SH-SY5Y (cell line): ENCODE measurements at regions not wholly inside any gene's neighbourhood (a gene's known extent, or its start where the extent isn't known, plus 50 kb on each side); places are given as distances from the start of the nearest gene placed in this dataset.

ENCODE experiments used
- GATA2 ChIP-seq: IDR thresholded peaks from 2 replicates; pipeline ENCODE4 v1.6.1; 2011; ENCODE audit warnings: mild to moderate bottlenecking, low read depth, low read length
- GATA3 ChIP-seq: IDR thresholded peaks from 2 replicates; pipeline ENCODE4 v1.6.1; 2011; ENCODE audit warnings: low read depth, mild to moderate bottlenecking, low read length, moderate library complexity

DNA sequence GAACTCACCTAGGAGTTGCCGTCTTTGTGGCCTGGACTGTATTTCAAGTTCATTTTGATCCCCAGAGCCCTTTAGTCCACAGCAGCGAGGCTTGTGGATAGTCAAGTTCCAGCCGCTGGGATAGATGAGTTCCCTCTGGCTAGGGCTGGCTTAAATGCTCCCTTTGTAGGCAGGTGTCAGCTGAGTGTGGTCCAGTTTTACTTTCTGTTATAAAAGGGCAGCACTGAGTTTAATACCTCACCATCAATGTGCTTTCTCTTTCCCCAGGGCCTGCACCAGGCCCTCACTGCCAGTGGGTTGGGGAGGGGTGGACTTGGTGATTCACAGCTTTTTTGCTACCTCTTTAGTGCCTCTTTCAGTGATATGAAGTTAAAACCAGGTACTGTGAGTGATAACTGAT, 188.2 kb downstream of the SLCO4C1 start:
- TF ChIP-seq GATA2 (no peak), GATA3 (no peak)
